ENCODE measurements at regions not wholly inside any gene's neighbourhood (a gene's known extent, or its start where the extent isn't known, plus 50 kb on each side); places are given as distances from the start of the nearest gene placed in this dataset.

DNA sequence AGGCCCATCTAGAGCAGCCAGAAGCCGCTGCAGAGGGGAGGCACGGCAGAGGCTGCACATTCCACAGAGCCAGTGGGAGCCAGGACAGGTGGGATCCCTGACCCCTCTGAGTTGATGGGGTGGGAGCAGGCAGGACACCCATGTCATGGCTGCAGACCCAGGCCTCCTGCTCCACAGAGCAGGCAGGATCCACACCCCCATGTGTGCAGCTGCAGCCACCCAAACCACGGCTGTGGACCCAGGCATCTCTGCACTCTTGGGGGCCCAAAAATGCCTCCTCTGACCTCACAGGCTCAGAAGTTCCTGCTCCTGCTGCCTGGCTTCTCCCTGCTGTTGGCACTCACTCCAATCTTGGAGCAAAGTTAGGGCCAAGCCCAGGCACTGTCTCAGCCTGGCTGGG, 112.3 kb upstream of the TMEM18 start:
- no peak for DNase-seq (ENCODE audit: low read depth)

DNA sequence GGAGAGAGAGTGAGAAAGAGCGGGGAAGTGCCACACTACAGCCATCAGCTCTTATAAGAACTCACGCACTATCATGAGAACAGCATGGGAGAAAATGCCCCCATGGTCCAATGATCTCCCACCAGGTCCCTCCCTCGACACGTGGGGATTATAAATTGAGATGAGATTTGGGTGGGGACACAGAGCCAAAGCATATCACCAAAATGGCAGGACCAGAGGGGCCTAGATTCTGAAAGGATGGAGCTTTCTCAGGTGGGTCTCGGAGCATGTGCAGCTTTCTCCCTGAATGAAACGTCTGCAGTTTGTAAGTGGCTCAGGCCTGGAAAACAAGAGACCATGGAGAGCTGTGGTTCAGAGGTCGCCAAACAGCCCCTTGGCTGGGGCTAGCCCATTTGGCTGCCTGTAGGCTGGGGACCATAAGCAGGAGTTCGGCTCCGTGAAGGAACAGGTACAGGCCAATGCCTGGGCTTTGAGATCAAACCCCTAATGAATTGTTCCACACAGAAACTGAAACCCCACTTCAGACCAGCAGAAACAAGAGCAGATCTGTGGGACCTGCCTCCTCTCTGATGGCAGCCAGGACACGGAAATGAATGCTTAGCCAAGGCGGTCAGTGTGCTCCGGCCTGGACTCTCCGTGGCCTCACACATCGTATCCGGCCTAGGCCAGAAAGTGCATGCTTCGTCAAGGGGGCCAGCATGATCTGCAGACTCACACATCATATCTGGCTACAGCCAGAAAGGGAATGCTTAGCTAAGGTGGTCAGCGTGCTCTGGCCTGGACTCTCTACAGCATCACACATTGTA, 111.2 kb upstream of the TMEM18 start:
- DNase-seq (ENCODE audit: low read depth): no peak

DNA sequence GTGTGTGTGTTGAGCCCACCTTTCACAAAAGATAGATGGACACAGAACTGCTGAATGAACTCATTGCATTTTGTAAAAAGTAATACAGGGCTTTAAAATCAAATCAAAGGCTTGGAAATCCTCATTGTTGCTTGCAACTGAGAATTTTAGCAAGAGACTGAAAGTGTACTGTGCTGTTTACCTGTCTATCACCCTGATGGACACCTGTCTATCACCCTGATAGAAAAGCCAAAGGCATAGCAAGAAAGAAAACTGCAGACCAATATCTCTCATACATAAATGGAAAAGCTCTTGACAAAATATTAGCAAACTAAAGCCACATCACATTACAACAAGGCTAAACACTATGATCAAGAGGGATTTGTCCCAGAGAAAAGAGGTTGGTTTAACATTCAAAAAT, 107.5 kb upstream of the TMEM18 start:
- no peak for DNase-seq (ENCODE audit: low read depth)

DNA sequence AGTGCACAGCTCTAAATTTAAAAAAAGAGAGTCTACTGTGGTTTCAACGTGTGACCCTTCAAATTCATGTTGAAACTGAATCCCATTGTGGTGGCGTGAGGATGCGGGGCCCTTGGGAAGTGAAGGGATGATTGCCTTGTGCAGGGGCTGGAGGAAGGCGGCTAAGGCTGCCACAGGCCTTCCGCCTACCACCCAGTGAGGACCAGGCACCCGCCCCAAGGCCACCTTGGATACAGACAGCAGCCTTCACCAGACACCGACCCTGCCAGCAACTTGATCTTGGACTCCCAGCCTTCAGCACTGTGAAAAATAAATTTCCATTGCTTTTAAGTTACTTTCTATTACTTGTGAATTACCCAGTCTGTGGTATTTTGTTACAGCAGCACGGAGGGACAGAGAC, 103.4 kb upstream of the TMEM18 start:
- DNase-seq (ENCODE audit: low read depth): no peak

DNA sequence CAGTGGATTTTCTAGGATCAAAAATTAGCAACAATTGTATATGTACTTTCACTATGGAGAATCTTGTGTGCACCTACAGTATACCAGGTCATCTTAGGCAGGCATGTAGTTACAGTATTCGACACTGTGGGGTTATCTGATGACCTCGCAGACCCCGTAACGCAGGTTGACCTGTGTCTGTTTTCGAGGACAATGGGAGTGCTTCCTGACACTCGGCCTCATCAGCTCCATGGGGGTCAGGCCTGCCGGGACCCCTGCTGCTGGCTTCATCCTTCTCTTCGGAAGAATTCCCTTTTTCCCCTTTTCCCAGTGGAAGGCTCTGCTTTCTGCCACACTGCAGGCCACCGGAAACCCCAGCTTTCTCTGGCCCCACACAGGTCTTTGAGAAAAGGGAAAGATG, 102.8 kb upstream of the TMEM18 start:
- DNase-seq (ENCODE audit: low read depth): no peak

DNA sequence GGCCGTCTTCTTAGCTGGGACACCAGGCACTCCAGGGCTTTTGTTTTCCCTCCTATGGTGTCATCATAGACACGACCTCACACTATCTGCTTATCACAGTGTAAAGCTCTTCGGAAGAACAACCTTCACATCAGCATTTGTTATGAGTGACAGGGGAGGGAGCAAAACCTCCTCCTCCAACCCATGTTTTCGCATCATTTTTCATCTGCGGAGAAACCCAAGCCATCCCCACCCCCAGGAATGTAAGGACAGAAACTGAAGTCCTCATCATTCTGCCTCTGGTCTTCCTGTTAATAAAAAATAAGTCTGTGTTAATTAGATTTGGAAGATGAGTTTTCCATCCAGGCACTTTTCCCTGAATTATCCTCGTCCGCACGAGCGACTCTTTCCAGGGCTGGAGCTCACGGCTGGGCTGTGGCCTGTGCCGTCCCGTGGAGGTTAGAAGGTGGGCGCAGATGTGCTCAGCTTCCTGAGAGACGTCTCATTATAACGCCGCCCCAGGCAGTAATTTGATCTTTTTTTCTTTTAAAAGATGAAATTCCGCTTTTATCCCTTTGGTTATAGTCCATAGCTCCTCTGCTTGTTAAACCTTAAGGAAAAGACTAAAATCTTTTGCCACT, 101.6 kb upstream of the TMEM18 start:
- no peak for DNase-seq (ENCODE audit: low read depth)

DNA sequence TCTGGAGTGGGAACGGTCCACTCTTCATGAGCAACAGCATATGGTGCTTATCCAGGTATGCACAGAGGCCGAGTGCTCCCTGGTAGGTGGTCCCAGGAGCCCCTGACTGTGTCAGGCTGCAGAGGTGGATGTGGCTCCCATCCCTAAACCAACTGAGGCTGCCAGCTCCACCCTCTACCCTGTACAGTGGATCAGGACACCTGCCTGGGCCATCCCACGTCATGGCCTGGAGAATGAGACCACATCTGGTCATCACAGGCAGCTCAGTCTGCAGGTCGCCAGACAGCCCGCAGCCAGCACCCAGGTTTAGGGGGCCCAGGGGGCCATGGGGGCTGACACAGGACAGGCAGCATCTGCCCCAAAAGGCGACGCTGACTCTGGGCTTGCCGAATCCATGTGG, 100.3 kb upstream of the TMEM18 start:
- DNase-seq (ENCODE audit: low read depth): no peak

DNA sequence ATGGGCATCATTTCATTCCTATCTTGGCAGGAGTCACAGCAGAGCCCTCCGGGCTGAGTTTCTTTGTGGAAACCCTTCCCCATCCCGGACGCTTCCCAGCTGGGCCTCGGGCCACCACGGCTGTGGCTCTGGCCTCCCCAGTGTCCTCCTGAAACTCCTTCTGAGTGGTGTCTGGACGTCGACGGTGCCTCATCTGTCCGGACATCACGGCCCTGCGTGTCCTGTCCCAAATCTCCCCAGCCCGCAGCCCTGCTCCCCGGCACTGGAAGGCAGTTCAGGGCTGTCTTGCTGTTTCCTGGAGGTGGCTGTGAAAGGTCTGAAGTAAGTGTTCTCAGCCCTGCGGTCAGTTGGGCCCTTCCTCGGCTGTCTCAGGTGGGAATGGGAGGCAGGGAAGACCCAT, 99.8 kb upstream of the TMEM18 start:
- DNase-seq (ENCODE audit: low read depth): no peak

DNA sequence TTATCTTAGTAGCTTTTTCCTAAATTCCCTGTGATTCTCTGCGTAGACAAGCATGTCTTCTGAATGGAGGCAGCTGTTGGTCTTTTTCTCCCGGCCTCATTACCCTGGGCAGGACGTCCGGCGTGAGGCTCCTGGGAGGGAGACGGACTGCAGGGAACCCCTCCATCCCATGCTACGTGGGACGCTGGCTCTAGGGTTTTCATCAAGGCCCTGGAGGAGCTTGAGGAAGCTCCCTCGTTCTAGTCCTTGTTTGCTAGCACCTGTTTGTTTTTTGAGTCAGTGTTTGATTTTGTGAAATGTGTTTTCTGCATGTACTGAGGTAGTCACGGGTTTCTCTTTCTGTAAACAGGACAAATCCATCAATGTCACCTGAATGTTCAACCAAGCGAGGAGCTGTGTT, 99.3 kb upstream of the TMEM18 start:
- no peak for DNase-seq (ENCODE audit: low read depth)

DNA sequence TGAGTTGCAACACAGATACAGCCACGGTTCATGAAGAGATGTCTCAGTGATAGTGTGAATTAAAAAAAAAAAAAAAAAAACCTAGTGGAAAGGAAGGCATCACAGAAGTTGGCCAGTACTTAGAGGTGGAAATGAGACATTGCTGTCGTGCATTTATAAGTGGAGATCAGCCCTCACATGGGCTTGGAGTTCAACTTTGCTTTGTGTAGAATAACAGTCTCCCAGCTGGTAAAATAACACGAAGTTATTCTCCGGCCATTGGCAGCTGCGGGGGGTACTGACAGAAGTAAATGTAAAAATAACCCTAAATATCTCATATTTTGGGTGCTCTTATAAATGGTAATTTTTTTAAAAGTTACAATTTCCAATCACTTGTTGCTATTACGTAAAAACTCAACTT, 98.8 kb upstream of the TMEM18 start:
- DNase-seq (ENCODE audit: low read depth): no peak

DNA sequence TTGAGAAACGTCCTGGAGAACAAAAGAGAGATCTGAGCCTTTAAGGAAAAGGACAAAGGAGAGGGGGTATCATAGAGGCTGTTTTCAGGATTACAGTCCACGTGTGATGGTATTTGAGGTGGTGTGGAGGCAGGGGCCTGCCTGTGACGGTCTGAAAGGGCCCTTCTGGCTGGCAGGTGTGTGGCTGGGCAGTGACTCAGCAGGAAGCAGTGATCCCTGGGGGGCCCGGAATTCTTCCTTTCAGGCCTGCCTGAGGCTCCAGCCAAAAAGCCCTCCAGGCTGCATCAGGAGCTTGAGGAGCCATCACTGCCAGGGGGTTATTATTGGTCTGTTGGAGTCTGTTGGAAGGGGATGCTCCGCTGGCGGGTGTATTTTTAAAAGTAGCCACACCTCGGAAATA, 97.2 kb upstream of the TMEM18 start:
- DNase-seq (ENCODE audit: low read depth): no peak

DNA sequence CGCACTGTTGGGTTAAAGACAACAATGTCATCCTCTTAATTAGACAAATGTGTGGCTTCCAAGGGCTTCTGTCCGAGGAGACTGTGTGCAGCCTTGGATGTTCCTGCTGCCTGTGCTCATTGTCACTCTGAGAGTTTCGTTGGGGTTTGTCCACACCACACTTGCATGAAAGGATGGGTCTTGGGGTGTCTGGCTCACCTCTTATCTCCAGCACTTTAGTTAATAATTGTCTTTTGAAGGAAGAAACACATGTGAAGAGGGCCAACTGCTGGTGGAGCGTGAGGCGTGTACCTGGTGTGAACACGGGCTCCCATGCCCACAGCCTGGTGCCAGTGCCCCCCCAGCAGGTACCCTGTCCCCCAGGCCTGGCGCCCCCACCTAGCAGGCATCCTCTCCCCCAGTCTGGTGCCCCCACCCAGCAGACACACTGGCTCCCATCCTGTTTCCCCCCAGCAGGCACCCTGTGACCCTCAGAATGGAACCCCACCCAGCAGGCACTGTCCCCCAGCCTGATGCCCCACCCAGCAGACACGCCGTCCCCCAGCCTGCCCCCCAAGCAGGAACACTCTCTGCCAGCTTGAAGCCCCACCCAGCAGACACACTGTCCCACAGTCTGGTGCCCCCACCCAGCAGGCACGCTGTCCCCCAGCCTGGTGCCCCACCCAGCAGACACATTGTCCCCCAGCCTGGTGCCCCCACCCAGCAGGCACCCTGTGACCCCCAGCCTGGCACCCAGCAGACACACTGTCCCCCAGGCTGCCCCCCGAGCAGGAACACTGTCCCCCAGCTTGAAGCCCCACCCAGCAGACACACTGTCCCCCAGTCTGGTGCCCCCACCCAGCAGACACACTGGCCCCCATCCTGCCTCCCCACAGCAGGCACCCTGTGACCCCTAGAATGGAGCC, 96.3 kb upstream of the TMEM18 start:
- no peak for DNase-seq (ENCODE audit: low read depth)

DNA sequence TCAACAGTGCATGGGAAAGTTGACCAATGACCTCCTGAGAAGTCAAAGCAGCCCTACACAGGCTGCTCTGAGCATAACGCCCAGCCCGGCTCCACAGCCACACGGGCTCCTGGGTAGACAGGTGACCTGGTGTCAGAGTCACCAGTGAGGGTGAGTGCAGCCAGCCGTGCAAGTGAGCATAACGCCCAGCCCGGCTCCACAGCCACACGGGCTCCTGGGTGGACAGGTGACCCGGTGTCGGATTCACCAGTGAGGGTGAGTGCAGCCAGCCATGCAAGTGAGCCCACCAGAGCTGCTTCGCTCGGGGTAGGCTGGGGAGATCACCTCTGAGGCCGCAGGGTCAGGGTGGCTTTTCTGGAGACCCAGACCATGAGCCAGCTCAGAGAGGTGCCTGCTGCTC, 94.3 kb upstream of the TMEM18 start:
- no peak for DNase-seq (ENCODE audit: low read depth)

DNA sequence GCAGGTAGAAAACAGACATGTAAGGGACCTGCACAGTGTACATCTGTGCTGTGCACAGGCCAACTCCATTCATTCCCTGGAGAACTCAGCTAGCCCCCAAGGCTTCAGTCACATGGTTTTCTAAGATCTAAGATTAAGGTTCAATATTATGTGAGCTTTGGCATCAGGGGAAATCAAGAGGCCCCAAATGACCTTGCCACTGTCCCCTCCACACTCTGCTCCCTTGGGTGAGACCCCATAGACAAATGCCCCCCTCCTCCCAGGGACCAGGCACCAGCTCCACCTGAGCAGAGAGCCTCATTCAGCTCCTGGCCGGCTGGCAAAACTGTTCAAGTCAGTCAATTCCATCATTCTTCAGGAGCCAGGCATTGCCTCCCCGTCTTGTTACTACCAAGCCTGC, 93.6 kb upstream of the TMEM18 start:
- DNase-seq (ENCODE audit: low read depth): no peak

DNA sequence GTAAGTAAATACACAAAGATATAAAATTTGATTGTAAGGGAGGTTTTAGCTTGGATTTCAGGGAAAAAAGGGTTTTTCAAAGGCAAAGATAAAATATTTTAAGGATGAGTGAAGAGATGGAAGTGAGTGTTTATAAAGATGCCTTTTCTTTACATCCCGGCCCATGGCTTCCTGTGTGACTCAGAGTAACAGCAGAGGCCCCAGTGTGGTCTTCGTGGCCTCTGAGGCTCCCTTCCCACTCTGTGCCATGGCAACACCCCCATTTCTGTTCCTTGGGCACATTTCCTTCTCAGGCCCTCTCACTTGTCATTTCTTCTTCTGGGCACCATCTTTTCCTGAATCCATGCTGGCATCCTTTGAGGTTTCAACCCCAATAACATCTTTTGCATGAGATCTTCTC, 92.6 kb upstream of the TMEM18 start:
- DNase-seq (ENCODE audit: low read depth): no peak

DNA sequence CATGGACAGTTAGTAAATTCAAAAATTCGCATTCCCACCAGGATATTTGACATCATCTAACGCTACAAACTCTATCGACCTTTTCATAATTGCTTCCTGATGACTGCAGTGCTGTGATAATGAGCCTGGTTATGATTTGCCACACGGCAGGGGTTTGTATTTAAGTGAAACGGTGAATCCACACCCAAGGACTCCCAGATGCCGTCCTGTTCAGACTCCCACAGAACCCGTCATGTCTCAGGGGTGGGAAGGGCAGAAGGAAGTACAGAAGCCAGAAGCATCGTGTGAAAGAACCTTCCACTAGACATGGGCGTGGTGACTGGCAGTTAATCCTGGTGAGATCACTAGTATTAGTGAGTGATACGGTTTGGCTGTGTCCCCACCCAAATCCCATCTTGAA, 91.2 kb upstream of the TMEM18 start:
- DNase-seq (ENCODE audit: low read depth): no peak

DNA sequence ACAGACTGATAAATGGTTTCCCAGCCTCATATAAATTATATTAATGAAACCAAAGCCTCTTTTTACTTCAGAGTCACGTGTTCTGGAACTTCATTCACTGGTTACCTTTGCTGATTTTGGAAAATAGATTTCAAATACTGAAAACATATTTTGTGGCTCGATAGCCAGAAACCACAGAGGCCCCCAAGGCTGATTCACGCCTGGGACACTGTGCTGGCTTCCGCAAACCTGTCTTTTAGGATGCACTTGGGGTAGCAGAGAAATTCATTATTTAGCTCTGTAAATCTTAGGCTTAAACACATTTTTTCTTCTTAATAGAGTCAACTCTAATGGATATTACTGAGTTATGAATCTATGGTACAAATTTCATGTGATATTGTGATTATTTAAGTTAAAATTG, 90.7 kb upstream of the TMEM18 start:
- no peak for DNase-seq (ENCODE audit: low read depth)

DNA sequence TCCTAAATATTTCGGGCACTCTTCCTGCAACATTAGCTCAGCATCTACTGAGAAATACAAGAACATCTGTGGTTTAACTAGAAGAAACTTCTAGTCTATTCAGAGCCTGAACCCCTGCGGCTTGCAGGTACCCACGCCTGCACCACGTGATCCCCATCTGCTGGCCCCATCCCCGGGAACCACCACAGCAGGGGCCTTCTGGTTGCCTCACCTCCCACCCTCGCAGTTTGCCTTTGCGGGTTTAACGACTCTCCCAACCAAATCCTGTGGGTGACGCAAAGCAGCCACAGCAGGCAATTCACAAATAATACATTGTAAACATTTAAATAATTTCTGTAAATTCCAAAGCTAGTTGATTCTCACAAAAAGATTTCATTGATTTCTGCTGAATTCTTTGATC, 90.2 kb upstream of the TMEM18 start:
- no peak for DNase-seq (ENCODE audit: low read depth)

DNA sequence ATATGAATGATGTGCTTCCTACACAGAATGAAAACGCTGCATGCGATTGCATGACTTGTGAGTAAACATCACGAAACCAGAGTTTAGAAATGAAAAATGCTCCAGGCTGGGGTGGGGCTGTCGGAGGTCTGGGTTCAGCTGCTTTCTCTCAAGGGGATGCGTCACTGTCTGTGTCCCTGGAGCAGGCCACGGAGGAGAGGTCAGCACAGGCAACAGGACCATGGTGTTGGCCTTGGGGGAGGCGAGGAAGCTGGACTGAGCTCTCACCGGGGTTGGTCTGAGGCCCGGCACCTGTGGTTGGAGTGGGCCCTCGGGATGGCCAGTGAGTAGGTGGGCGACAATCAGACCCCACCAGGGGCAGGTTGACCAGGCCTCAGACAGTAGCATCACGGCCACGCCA, 89.0 kb upstream of the TMEM18 start:
- DNase-seq (ENCODE audit: low read depth): no peak

DNA sequence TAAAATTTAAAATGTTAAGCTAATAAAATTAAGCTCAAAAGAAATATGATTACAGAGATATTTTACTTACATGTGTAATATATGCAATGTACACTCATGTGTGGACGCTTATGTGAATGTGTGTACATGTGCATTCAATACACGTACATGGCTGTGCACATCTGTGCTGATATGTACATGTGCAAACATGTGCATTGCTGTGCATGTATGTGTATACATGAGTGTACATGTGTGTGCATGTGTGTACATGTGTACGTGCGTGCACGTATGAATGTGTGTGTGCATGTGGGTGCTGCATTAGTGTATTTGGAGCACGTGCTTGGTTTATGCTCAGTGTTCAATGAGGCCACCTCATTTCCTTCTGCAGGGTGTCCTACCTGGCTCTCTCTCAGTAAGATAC, 88.2 kb upstream of the TMEM18 start:
- DNase-seq (ENCODE audit: low read depth): no peak

DNA sequence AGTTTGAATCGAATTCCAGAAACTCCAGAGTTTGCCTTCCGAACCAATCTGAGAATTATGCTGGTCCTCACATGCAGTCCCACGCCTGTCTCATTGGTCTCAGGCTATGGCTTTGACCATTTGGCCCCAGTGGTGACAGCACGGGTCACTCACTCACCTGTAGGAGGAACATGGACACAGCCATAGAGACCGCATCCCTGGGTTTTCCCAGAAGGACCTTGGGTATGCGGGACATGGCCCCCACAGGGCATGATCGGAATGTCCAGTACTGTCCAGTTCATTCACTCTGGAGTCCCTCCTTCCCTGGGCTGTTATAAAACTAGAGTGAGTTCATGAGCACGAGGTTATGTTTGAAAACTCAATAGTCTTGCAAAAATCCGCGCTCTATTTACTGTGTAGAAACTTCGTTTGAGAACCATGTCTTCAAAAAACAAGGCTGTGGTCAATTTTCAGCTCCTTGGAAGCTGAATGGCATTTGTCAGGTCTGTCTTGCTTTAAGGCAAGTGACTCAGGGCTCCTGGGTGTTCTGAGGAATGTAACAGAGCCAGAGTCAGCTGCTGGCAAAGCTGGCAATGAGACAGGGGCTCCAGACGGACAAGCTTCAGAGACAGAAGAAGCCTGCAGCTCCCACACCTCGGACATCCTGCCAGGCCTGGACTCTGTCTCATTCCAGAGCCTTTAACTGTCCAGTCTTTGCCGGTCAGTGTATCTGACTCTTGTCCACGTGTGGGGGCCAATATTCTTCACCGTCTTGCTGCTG, 86.7 kb upstream of the TMEM18 start:
- DNase-seq (ENCODE audit: low read depth): peak; percentile 1

DNA sequence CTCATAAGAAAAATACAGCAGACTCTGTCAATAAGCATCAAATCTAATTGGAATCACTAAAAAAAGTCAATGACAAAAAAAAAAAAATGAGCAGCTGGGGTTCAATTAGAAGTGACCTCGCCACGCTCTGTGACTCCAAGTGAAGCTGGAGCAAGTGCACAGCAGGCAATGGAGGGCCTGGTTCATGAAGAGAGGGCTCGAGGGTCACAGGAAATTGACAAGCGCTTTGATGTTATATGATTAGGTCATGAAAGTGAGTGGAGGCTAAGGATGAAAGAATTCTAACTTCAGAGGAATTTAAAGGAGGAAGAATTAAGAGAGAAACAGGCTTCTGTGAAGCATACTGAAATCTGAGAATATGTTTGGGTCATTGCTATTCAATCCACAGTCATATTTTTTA, 85.4 kb upstream of the TMEM18 start:
- no peak for DNase-seq (ENCODE audit: low read depth)
